Trophoblast cell (in vitro differentiated cells and primary cell): ENCODE measurements at regions not wholly inside any gene's neighbourhood (a gene's known extent, or its start where the extent isn't known, plus 50 kb on each side); places are given as distances from the start of the nearest gene placed in this dataset.

Source experiments
- DNase-seq, 2 donors: peaks; one replicate each; pipeline ENCODE4 v3.0.0-alpha.2; 2016
- H2AFZ ChIP-seq: 2 replicates; pipeline ENCODE4 v1.6.1; 2013; ENCODE audit warnings: low read length, moderate library complexity, mild to moderate bottlenecking; ENCODE audit not compliant: insufficient read depth, poor library complexity
- H2AK5ac ChIP-seq: 2 replicates; pipeline ENCODE4 v1.6.1; 2013; ENCODE audit warnings: mild to moderate bottlenecking, low read length
- H2BK120ac ChIP-seq: 2 replicates; pipeline ENCODE4 v1.6.1; 2013; ENCODE audit warnings: low read length, mild to moderate bottlenecking, moderate library complexity; ENCODE audit not compliant: insufficient read depth, poor library complexity
- H2BK12ac ChIP-seq: 2 replicates; pipeline ENCODE4 v1.6.1; 2013; ENCODE audit warnings: mild to moderate bottlenecking, low read length, moderate library complexity
- H2BK5ac ChIP-seq: 2 replicates; pipeline ENCODE4 v1.6.1; 2013; ENCODE audit warnings: low read length, low read depth, moderate library complexity, mild to moderate bottlenecking; ENCODE audit not compliant: poor library complexity
- H3K14ac ChIP-seq: 2 replicates; pipeline ENCODE4 v1.6.1; 2013; ENCODE audit warnings: mild to moderate bottlenecking, low read length
- H3K18ac ChIP-seq: 2 replicates; pipeline ENCODE4 v1.6.1; 2013; ENCODE audit warnings: mild to moderate bottlenecking, low read length
- H3K23ac ChIP-seq: 2 replicates; pipeline ENCODE4 v1.6.1; 2013; ENCODE audit warnings: low read length
- H3K27ac ChIP-seq: 2 replicates; pipeline ENCODE4 v1.5.1; 2013; ENCODE audit warnings: low read depth, mild to moderate bottlenecking, inconsistent platforms, low read length, moderate library complexity
- H3K27me3 ChIP-seq: 2 replicates; pipeline ENCODE4 v1.6.1; 2013; ENCODE audit warnings: inconsistent platforms, mild to moderate bottlenecking, low read length, moderate library complexity; ENCODE audit not compliant: insufficient read depth
- H3K36me3 ChIP-seq, 2 experiments: 1 replicate in 1 of 2; 2 replicates in 1 of 2; pipeline ENCODE4 v1.6.1; 2013; ENCODE audit warnings: low read length in 2 of 2, mild to moderate bottlenecking in 2 of 2, moderate library complexity in 1 of 2; ENCODE audit not compliant: insufficient read depth in 2 of 2, control insufficient read depth in 1 of 2
- H3K4ac ChIP-seq: 2 replicates; pipeline ENCODE4 v1.6.1; 2013; ENCODE audit warnings: low read depth, mild to moderate bottlenecking, low read length, moderate library complexity
- H3K4me1 ChIP-seq, 2 experiments: 1 replicate in 1 of 2; 2 replicates in 1 of 2; pipeline ENCODE4 v1.6.1; 2013; ENCODE audit warnings: low read length in 2 of 2, mild to moderate bottlenecking in 2 of 2, moderate library complexity in 1 of 2; ENCODE audit not compliant: insufficient read depth in 2 of 2, control insufficient read depth in 1 of 2
- H3K4me2 ChIP-seq: 2 replicates; pipeline ENCODE4 v1.6.1; 2013; ENCODE audit warnings: inconsistent platforms, mild to moderate bottlenecking, low read length, moderate library complexity
- H3K4me3 ChIP-seq: 2 replicates; pipeline ENCODE4 v1.5.1; 2013; ENCODE audit warnings: mild to moderate bottlenecking, low read depth, low read length, inconsistent platforms
- H3K79me1 ChIP-seq: one replicate; pipeline ENCODE4 v1.6.1; 2013; ENCODE audit warnings: low read length
- H3K79me2 ChIP-seq: 2 replicates; pipeline ENCODE4 v1.6.1; 2013; ENCODE audit warnings: low read length, mild to moderate bottlenecking; ENCODE audit not compliant: control insufficient read depth, insufficient read depth, poor library complexity
- H3K9ac ChIP-seq: 2 replicates; pipeline ENCODE4 v1.6.1; 2013; ENCODE audit warnings: mild to moderate bottlenecking, low read length
- H3K9me3 ChIP-seq: 2 replicates; pipeline ENCODE4 v1.6.1; 2013; ENCODE audit warnings: low read depth, mild to moderate bottlenecking, control low read depth, inconsistent platforms, low read length; ENCODE audit not compliant: insufficient read depth
- H4K12ac ChIP-seq: 2 replicates; pipeline ENCODE4 v1.6.1; 2013; ENCODE audit warnings: low read depth, mild to moderate bottlenecking, low read length, moderate library complexity
- H4K8ac ChIP-seq: 2 replicates; pipeline ENCODE4 v1.6.1; 2013; ENCODE audit warnings: low read depth, mild to moderate bottlenecking, low read length, moderate library complexity
- H4K91ac ChIP-seq: one replicate; pipeline ENCODE4 v1.6.1; 2013; ENCODE audit warnings: low read depth, mild to moderate bottlenecking, low read length, moderate library complexity
- whole genome bisulfite sequencing: extraction: QIAGEN DNeasy Blood & Tissue Kit; methylation state at CpG from one replicate; pipeline ENCODE4 v1.1.7; 2013; ENCODE audit warnings: missing lambda C conversion rate; ENCODE audit not compliant: insufficient read length, insufficient coverage; ENCODE audit errors: extremely low coverage; 5-methylcytosine and 5-hydroxymethylcytosine counted together

GRCh38 chr1:29651684-29652665 is 415.7 kb downstream of the PTPRU start:
- Histone ChIP-seq H2AFZ (no peak overlapping the region), H4K12ac (no peak overlapping the region), H3K18ac (no peak overlapping the region), H2BK12ac (no peak overlapping the region), H3K4me2 (no peak overlapping the region), H4K8ac (no peak overlapping the region), H2AK5ac (no peak overlapping the region), H3K14ac (no peak overlapping the region), H3K4me1 (no peaks in the 10 kb centered on the region), H3K27me3 (no peaks in the 10 kb centered on the region), H3K4me3 (no peak overlapping the region), H3K9me3 (peaks cover 2% of the 10 kb centered on the region), H3K23ac (no peak overlapping the region), H3K36me3 (no peaks in the 10 kb centered on the region), H3K79me1 (no peaks in the 10 kb centered on the region), H4K91ac (no peak overlapping the region), H2BK5ac (no peak overlapping the region), H2BK120ac (no peak overlapping the region), H3K27ac (no peak overlapping the region), H3K79me2 (no peaks in the 10 kb centered on the region), H3K4ac (no peak overlapping the region), H3K9ac (no peak overlapping the region)
- WGBS: no CpG with 5 or more reads among the region's 17 CpGs
- DNase-seq: no peak

DNA sequence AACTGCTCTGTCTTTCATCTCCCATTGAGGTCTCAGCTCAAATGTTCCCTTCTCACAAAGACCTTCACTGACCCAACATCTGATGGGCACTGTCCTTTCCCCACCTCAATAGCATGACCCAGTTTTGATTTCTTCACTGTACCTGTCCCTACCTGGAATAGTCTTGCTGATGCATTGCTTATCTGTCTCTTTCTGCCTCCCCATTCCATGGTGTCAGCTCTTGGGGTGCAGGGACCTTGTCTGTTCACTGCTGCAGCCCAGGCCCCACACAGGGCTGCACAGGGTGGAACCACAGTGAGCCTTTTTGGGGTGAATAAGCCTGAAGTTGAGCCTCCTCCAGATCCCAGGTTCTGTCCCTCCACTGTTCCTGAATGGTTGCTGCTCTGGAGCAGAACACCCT is 414.9 kb downstream of the PTPRU start:
- peaks cover 2% of the 10 kb centered on the region for H3K9me3 ChIP-seq
- no peak for DNase-seq
- H4K91ac ChIP-seq: no peak overlapping the region
- H2AFZ ChIP-seq: no peak overlapping the region
- H2BK12ac ChIP-seq: no peak overlapping the region
- H3K4me3 ChIP-seq: no peak overlapping the region
- H3K27me3 ChIP-seq: no peaks in the 10 kb centered on the region
- no peak overlapping the region for H2AK5ac ChIP-seq
- H3K23ac ChIP-seq: no peak overlapping the region
- H4K8ac ChIP-seq: no peak overlapping the region
- no peak overlapping the region for H3K4me2 ChIP-seq
- H3K4ac ChIP-seq: no peak overlapping the region
- no peaks in the 10 kb centered on the region for H3K4me1 ChIP-seq
- no peak overlapping the region for H3K9ac ChIP-seq
- no peak overlapping the region for H2BK5ac ChIP-seq
- H3K27ac ChIP-seq: no peak overlapping the region
- no peaks in the 10 kb centered on the region for H3K36me3 ChIP-seq
- no peak overlapping the region for H2BK120ac ChIP-seq
- H3K14ac ChIP-seq: no peak overlapping the region
- no peak overlapping the region for H3K18ac ChIP-seq
- H3K79me2 ChIP-seq: no peaks in the 10 kb centered on the region
- no peak overlapping the region for H4K12ac ChIP-seq
- H3K79me1 ChIP-seq: no peaks in the 10 kb centered on the region

- no CpG with 5 or more reads among the region's 3 CpGs for WGBS
- Histone ChIP-seq H3K23ac (no peak overlapping the region), H3K79me2 (no peaks in the 10 kb centered on the region), H2AFZ (no peak overlapping the region), H3K36me3 (no peaks in the 10 kb centered on the region), H2AK5ac (no peak overlapping the region), H2BK120ac (no peak overlapping the region), H3K27ac (no peak overlapping the region), H4K12ac (no peak overlapping the region), H3K4me2 (no peak overlapping the region), H3K4me1 (no peaks in the 10 kb centered on the region), H3K4ac (no peak overlapping the region), H3K14ac (no peak overlapping the region), H3K9me3 (peaks cover 2% of the 10 kb centered on the region), H2BK12ac (no peak overlapping the region), H3K9ac (no peak overlapping the region), H4K8ac (no peak overlapping the region), H4K91ac (no peak overlapping the region), H3K4me3 (no peak overlapping the region), H3K79me1 (no peaks in the 10 kb centered on the region), H3K27me3 (no peaks in the 10 kb centered on the region), H3K18ac (no peak overlapping the region), H2BK5ac (no peak overlapping the region)
- no peak for DNase-seq
These were observed 414.2 kb downstream of the PTPRU start for GRCh38 chr1:29650476-29650875.

- no peak overlapping the region for H4K8ac ChIP-seq
- no peak overlapping the region for H2AK5ac ChIP-seq
- H3K4me1 ChIP-seq: no peaks in the 10 kb centered on the region
- no peak overlapping the region for H3K4me3 ChIP-seq
- no peak overlapping the region for H3K9ac ChIP-seq
- H3K4me2 ChIP-seq: no peak overlapping the region
- H3K14ac ChIP-seq: no peak overlapping the region
- no peaks in the 10 kb centered on the region for H3K79me1 ChIP-seq
- DNase-seq: no peak
- H2BK12ac ChIP-seq: no peak overlapping the region
- no peaks in the 10 kb centered on the region for H3K27me3 ChIP-seq
- H4K12ac ChIP-seq: no peak overlapping the region
- no peaks in the 10 kb centered on the region for H3K36me3 ChIP-seq
- no peak overlapping the region for H3K4ac ChIP-seq
- H4K91ac ChIP-seq: no peak overlapping the region
- H3K9me3 ChIP-seq: peaks cover 2% of the 10 kb centered on the region
- WGBS: no CpG with 5 or more reads among the region's 8 CpGs
- no peak overlapping the region for H2AFZ ChIP-seq
- H2BK5ac ChIP-seq: no peak overlapping the region
- no peak overlapping the region for H3K23ac ChIP-seq
- H3K27ac ChIP-seq: no peak overlapping the region
- no peak overlapping the region for H3K18ac ChIP-seq
- H3K79me2 ChIP-seq: no peaks in the 10 kb centered on the region
- H2BK120ac ChIP-seq: no peak overlapping the region
These were observed 413.7 kb downstream of the PTPRU start for GRCh38 chr1:29650041-29650400.
